Choroid plexus epithelial cell (primary cell): ENCODE measurements at regions not wholly inside any gene's neighbourhood (a gene's known extent, or its start where the extent isn't known, plus 50 kb on each side); places are given as distances from the start of the nearest gene placed in this dataset.

Source experiments
- DNase-seq: peaks from one replicate; pipeline ENCODE4 v3.0.0-alpha.2; 2010; ENCODE audit warnings: low read depth
- H3K4me3 ChIP-seq: 2 replicates; pipeline ENCODE4 v1.5.1; 2011; ENCODE audit warnings: low read depth, mild to moderate bottlenecking, control low read depth, low read length, moderate library complexity
- TF ChIP-seq, protein P1 (sequence below): conservative IDR thresholded peaks from 2 replicates; pipeline ENCODE4 v1.5.1; 2011; ENCODE audit warnings: low read depth, mild to moderate bottlenecking, control low read depth, inconsistent platforms, low read length, moderate library complexity

DNA sequence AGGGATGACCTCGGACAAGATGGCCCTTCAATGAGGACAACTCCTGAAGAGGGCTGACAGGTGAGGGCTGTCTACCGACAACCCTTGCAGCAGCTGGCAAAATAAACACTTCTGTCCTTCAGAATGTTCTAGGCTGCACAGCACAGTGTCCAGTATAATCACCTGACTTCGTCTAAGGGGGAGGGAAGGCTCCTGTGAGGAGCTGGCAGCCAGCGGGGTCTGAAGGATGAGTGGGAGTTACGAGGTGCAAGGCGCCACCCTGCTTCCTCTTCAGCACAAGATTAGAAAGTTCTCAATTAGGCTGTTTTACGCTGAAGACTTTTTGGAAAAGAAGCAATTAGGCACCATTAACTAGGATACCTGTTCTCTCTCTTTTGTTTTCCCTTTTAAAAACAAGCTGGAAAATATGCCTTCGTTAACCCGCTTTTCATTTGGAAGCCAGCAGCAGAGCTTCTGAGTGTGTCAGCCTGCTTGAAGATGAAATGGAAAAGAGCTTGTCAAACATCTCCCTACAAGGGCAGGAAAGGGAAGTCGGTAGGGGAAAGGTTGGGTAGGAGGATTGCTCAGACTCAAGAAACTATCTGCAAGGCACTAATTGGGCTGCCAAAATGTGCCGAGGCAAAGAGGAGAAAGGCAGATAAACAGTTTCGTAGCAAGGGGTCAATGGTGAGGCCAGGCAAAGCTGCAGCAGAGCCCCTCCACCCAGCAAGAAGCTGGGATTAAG is 592.2 kb upstream of the CADM1 start:
- TF ChIP-seq, protein P1, sequence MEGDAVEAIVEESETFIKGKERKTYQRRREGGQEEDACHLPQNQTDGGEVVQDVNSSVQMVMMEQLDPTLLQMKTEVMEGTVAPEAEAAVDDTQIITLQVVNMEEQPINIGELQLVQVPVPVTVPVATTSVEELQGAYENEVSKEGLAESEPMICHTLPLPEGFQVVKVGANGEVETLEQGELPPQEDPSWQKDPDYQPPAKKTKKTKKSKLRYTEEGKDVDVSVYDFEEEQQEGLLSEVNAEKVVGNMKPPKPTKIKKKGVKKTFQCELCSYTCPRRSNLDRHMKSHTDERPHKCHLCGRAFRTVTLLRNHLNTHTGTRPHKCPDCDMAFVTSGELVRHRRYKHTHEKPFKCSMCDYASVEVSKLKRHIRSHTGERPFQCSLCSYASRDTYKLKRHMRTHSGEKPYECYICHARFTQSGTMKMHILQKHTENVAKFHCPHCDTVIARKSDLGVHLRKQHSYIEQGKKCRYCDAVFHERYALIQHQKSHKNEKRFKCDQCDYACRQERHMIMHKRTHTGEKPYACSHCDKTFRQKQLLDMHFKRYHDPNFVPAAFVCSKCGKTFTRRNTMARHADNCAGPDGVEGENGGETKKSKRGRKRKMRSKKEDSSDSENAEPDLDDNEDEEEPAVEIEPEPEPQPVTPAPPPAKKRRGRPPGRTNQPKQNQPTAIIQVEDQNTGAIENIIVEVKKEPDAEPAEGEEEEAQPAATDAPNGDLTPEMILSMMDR, result no peak
- no peak overlapping the region for H3K4me3 ChIP-seq
- no peak for DNase-seq

DNA sequence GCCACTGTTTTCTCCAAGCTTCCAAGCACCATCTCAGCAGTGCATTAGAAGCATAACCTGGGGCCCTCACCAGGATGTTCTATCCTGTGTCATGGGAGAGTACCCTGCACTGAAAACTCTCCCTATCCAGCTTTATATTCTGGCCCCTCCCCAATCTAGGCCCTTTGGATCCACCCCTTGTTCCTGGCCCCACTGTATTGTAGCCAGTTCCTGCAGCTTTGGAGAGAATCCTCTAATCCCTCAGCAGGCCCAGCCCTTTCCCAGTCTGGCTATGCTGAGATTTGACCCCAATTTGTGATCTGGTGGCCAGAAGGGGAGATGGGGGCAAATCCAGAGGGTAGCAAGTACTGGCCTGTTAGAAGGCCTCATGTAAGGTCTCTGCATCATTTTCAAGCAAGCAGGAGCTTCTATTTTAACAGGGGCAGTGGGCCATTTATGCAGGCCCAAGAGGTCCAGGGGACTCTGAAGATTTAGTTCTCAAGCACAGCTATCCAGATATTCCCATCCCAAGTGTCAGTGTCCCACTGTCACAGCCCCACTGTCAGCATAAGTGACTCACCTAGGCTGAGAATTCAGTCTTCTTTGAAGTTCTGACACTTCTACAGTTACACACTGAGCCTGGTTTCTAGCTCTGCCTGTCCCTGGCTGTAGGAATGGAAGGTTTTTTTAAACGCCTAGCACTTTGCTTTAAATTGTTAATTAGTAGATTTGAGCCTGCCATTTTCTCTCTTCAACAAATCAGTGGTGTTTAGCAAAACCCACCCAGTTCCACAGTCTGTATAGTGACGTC is 589.5 kb upstream of the CADM1 start:
- DNase-seq, result no peak
- TF ChIP-seq, protein P1, result no peak
- H3K4me3 ChIP-seq, result no peak overlapping the region

DNA sequence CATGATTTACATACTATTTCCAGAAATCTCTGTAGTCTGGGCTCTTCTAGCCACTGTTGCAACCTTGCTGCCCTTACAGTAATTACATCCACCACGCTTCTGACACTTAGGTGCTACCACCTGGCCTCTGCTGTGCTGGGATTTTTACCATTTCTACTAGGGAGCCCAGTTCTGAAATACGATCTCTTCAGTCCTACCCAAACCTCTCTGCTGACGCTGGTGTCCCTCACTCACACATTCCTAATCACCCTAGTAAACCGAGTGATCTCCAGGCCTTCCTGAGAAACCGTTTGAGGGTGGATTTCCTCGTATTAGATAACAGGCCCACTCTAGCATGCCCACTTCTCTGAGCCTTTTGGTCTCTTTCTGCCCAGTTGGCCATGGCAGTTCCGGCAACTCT is 588.9 kb upstream of the CADM1 start:
- TF ChIP-seq, protein P1, result no peak
- no peak for DNase-seq
- H3K4me3 ChIP-seq, result no peak overlapping the region

DNA sequence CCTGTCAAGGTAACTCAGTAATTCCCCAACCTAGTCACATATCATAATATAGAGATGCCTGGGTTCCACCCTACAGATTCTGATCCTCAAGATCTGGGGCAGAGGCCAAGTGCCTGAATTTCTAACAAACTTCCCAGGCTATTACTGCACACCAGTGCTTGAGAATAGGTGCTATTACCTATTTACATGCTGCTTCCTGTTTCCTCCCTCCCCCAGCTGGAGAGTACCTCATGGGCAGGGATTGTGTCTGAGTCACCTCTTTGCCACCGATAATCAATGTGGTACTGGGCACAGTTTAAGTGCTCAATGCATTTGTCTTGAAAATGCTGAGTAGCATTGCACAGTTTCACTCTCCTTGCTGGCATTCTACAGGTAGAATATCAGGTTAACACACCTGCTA is 582.2 kb upstream of the CADM1 start:
- TF ChIP-seq, protein P1, result no peak
- DNase-seq, result no peak
- H3K4me3 ChIP-seq, result no peak overlapping the region

DNA sequence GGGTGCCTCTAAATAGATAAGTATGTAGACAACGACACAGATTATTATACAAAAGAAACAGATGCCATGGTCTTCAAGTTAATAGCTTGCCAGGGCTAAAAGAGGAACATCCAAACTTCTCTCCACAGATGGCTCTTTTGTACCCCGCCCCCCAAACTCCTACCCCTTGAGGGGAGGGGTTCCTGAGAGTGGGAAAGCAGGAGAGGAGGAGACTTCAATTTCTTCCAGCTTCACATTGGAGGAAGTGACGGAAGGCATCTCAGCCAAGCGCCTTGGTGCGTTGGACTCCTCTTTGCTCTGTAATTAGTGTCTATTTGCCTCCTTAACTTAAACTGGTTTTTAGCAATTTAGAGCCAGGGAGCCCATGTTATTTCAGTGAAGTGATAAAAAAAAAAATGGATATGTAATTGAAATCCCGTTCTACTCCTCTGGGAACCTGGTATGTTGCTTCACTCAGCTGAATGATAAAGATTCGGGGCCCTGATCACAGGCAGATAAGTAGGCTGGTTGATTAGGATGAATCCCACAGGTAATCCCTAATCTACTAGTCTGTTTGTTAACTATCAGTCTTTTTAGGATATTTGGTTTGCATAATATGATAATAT is 580.9 kb upstream of the CADM1 start:
- H3K4me3 ChIP-seq, result no peak overlapping the region
- TF ChIP-seq, protein P1, result no peak
- DNase-seq, result no peak

DNA sequence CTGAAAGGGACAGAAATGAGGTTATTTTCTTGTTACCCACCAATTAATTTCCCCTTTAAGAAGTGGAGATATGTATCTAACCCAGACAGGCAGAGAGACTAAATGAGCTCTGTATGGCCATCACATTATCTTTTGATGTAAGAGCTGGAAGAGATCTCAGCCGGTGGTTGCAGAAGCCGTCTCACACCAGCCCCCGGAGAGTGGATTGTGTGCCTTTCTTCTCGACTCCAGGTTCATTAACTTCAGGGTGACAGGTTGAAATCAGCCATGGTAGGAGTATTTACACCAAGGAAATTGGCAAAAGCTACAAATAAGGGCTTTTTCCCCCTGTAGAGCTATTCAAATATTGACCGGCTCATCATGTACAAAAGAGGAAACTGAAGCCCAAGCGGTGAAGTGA is 580.3 kb upstream of the CADM1 start:
- DNase-seq, result no peak
- H3K4me3 ChIP-seq, result no peak overlapping the region
- TF ChIP-seq, protein P1, result no peak
